HG03064 (cell line): ENCODE measurements at regions not wholly inside any gene's neighbourhood (a gene's known extent, or its start where the extent isn't known, plus 50 kb on each side); places are given as distances from the start of the nearest gene placed in this dataset.
"Not testable (repeated sequence)": the region's sequence is repeated elsewhere in the genome, so short reads cannot be mapped to it uniquely, and the experiment has no call there.

Source experiments
- ATAC-seq: cut with Tn5 transposase; IDR thresholded peaks from one replicate; pipeline ENCODE4 v1.9.1; 2021; ENCODE audit warnings: low read depth; ENCODE audit not compliant: unreplicated experiment

GRCh38 chr3:195976876-195977275, 68.5 kb upstream of the TNK2 start:
- not testable (repeated sequence) for ATAC-seq

- not testable (repeated sequence) for ATAC-seq
Measured at GRCh38 chr3:195974281-195974680, 65.9 kb upstream of the TNK2 start.

GRCh38 chr3:195970873-195971272, 62.5 kb upstream of the TNK2 start:
- ATAC-seq, result not testable (repeated sequence)

- ATAC-seq, result not testable (repeated sequence)
Measured at GRCh38 chr3:195969838-195970776, 61.8 kb upstream of the TNK2 start.

- not testable (repeated sequence) for ATAC-seq
Measured at GRCh38 chr3:195969341-195969740, 61.0 kb upstream of the TNK2 start.

GRCh38 chr3:195968104-195968503, 59.8 kb upstream of the TNK2 start:
- ATAC-seq, result not testable (repeated sequence)

- not testable (repeated sequence) for ATAC-seq
Measured at GRCh38 chr3:195967387-195967720, 59.0 kb upstream of the TNK2 start.

- ATAC-seq, result not testable (repeated sequence)
Measured at GRCh38 chr3:195966563-195967386, 58.4 kb upstream of the TNK2 start.

GRCh38 chr3:195965217-195965616, 56.9 kb upstream of the TNK2 start:
- ATAC-seq, result not testable (repeated sequence)

GRCh38 chr3:195964318-195965107, 56.2 kb upstream of the TNK2 start:
- not testable (repeated sequence) for ATAC-seq

GRCh38 chr3:195962222-195962621, 53.9 kb upstream of the TNK2 start:
- ATAC-seq, result not testable (repeated sequence)

- ATAC-seq, result not testable (repeated sequence)
Measured at GRCh38 chr3:195960971-195961775, 52.8 kb upstream of the TNK2 start.

- ATAC-seq, result not testable (repeated sequence)
Measured at GRCh38 chr3:195960164-195960563, 51.8 kb upstream of the TNK2 start.

GRCh38 chr3:195959367-195960157, 51.2 kb upstream of the TNK2 start:
- not testable (repeated sequence) for ATAC-seq

GRCh38 chr3:195958736-195959135, 50.4 kb upstream of the TNK2 start:
- ATAC-seq, result not testable (repeated sequence)
